GM19455 (cell line): ENCODE measurements at regions not wholly inside any gene's neighbourhood (a gene's known extent, or its start where the extent isn't known, plus 50 kb on each side); places are given as distances from the start of the nearest gene placed in this dataset.

Source experiments
- ATAC-seq: cut with Tn5 transposase; IDR thresholded peaks from one replicate; pipeline ENCODE4 v1.9.1; 2021; ENCODE audit not compliant: unreplicated experiment

GRCh38 chr10:44326474-44327030 is 58.3 kb downstream of the CXCL12 start:
- no peak for ATAC-seq

- ATAC-seq: no peak
These were observed 59.1 kb downstream of the CXCL12 start for GRCh38 chr10:44325596-44326307.

- ATAC-seq: no peak
These were observed 59.7 kb downstream of the CXCL12 start for GRCh38 chr10:44325157-44325556.

- ATAC-seq: no peak
These were observed 61.1 kb downstream of the CXCL12 start for GRCh38 chr10:44323838-44324237.

GRCh38 chr10:44322137-44322536 is 62.8 kb downstream of the CXCL12 start:
- no peak for ATAC-seq

- no peak for ATAC-seq
These were observed 64.1 kb downstream of the CXCL12 start for GRCh38 chr10:44320756-44321155.

GRCh38 chr10:44317856-44318255 is 67.0 kb downstream of the CXCL12 start:
- ATAC-seq: no peak

GRCh38 chr10:44316922-44317215 is 68.0 kb downstream of the CXCL12 start:
- no peak for ATAC-seq

- ATAC-seq: no peak
These were observed 68.5 kb downstream of the CXCL12 start for GRCh38 chr10:44316187-44316921.

- no peak for ATAC-seq
These were observed 70.0 kb downstream of the CXCL12 start for GRCh38 chr10:44314802-44315460.

GRCh38 chr10:44313761-44314165 is 71.1 kb downstream of the CXCL12 start:
- no peak for ATAC-seq

GRCh38 chr10:44312401-44312800 is 72.5 kb downstream of the CXCL12 start:
- ATAC-seq: no peak

- ATAC-seq: no peak
These were observed 73.3 kb downstream of the CXCL12 start for GRCh38 chr10:44311563-44312051.

GRCh38 chr10:44310762-44311562 is 73.9 kb downstream of the CXCL12 start:
- ATAC-seq: peak; percentile 90

- no peak for ATAC-seq
These were observed 74.7 kb downstream of the CXCL12 start for GRCh38 chr10:44309939-44310761.

- no peak for ATAC-seq
These were observed 75.5 kb downstream of the CXCL12 start for GRCh38 chr10:44309361-44309760.

GRCh38 chr10:44308935-44309334 is 76.0 kb downstream of the CXCL12 start:
- no peak for ATAC-seq

GRCh38 chr10:44307691-44308090 is 77.2 kb downstream of the CXCL12 start:
- ATAC-seq: no peak

- ATAC-seq: no peak
These were observed 78.1 kb downstream of the CXCL12 start for GRCh38 chr10:44306762-44307161.

- ATAC-seq: no peak
These were observed 78.7 kb downstream of the CXCL12 start for GRCh38 chr10:44306147-44306710.
